ENCODE measurements at regions not wholly inside any gene's neighbourhood (a gene's known extent, or its start where the extent isn't known, plus 50 kb on each side); places are given as distances from the start of the nearest gene placed in this dataset.

- no peak for DNase-seq
These were observed 192.5 kb downstream of the POSTN start for GRCh38 chr13:37406031-37406430.

GRCh38 chr13:37403776-37404527 lies 194.6 kb downstream of the POSTN start:
- DNase-seq, result no peak

GRCh38 chr13:37401721-37402120 lies 196.8 kb downstream of the POSTN start:
- no peak for DNase-seq

GRCh38 chr13:37397535-37397934 lies 201.0 kb downstream of the POSTN start:
- DNase-seq, result no peak

GRCh38 chr13:37395544-37395943 lies 203.0 kb downstream of the POSTN start:
- DNase-seq, result no peak

- no peak for DNase-seq
These were observed 206.2 kb downstream of the POSTN start for GRCh38 chr13:37392389-37392788.

- no peak for DNase-seq
These were observed 207.8 kb downstream of the POSTN start for GRCh38 chr13:37390735-37391134.

- no peak for DNase-seq
These were observed 212.5 kb downstream of the POSTN start for GRCh38 chr13:37385956-37386670.

- no peak for DNase-seq
These were observed 213.3 kb downstream of the POSTN start for GRCh38 chr13:37385248-37385647.

- no peak for DNase-seq
These were observed 214.7 kb downstream of the POSTN start for GRCh38 chr13:37383856-37384370.

- DNase-seq, result no peak
These were observed 215.5 kb downstream of the POSTN start for GRCh38 chr13:37383046-37383445.

GRCh38 chr13:37382146-37382545 lies 216.4 kb downstream of the POSTN start:
- no peak for DNase-seq

- DNase-seq, result no peak
These were observed 217.1 kb downstream of the POSTN start for GRCh38 chr13:37381502-37381901.

- DNase-seq, result no peak
These were observed 218.7 kb downstream of the POSTN start for GRCh38 chr13:37379841-37380240.

- no peak for DNase-seq
These were observed 222.8 kb downstream of the POSTN start for GRCh38 chr13:37375724-37376123.

- DNase-seq, result no peak
These were observed 223.5 kb downstream of the POSTN start for GRCh38 chr13:37375071-37375470.

- no peak for DNase-seq
These were observed 229.0 kb downstream of the POSTN start for GRCh38 chr13:37369616-37370015.

- no peak for DNase-seq
These were observed 230.1 kb downstream of the POSTN start for GRCh38 chr13:37368501-37368900.

- DNase-seq, result no peak
These were observed 232.4 kb downstream of the POSTN start for GRCh38 chr13:37366044-37366770.

GRCh38 chr13:37365496-37365895 lies 233.1 kb downstream of the POSTN start:
- no peak for DNase-seq

- DNase-seq, result no peak
These were observed 233.6 kb downstream of the POSTN start for GRCh38 chr13:37364956-37365355.

- no peak for DNase-seq
These were observed 234.6 kb downstream of the POSTN start for GRCh38 chr13:37364007-37364406.

- DNase-seq, result no peak
These were observed 237.0 kb downstream of the POSTN start for GRCh38 chr13:37361608-37362007.

- DNase-seq, result no peak
These were observed 238.0 kb downstream of the POSTN start for GRCh38 chr13:37360556-37360955.
